ENCODE measurements at regions not wholly inside any gene's neighbourhood (a gene's known extent, or its start where the extent isn't known, plus 50 kb on each side); places are given as distances from the start of the nearest gene placed in this dataset.

DNA sequence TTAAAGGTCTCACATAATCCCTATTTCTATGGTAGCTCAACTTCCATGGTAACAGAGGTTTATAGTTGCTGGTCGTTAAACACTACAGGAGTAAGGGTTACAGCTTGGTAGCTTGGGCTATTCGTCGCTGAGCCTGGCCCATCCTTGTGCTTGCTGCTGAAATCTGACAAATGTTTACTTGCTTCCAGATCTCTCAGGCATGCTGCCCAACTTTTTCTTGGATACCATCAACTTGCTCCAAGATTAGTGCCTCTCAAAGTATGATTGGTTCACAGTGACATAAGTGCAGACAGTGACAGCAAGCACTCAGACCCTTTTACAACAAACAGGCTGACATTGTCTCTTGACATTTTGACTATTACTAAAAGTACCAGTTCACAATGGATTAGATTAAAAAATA lies 231.8 kb downstream of the KCNS3 start:
- H3K36me3 ChIP-seq (ENCODE audit: control insufficient read depth, insufficient read depth, low read length) = no peaks in the 10 kb centered on the region
- no peaks in the 10 kb centered on the region for H3K27me3 ChIP-seq (ENCODE audit: control insufficient read depth, insufficient read depth, low read length)
- no peak for DNase-seq (ENCODE audit: low read depth)
- H3K4me3 ChIP-seq (ENCODE audit: low read depth, low read length) = no peak overlapping the region
- TF ChIP-seq CTCF (IDR thresholded peaks at IDR 0.05; ENCODE audit: insufficient read depth, low read length, poor library complexity, severe bottlenecking) = no peak

DNA sequence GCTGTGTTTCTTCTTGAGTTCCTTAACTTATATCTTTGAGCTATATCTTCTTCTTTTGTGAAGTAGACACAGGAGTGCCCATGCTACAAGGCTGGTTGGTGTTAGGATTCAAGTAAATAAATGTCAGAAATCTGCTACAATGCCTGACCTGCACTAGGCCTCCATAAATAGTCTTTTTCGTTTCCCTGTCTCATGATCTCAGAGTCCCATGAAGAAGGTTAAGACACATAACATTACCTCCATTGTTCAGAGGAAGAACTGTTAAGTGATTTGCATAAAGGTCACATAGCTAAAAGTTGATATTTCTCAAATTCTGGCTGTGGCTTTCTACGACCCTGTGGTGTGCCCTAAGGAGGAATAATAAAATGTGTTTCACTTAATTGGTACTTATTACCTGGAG lies 228.4 kb downstream of the KCNS3 start:
- H3K36me3 ChIP-seq (ENCODE audit: control insufficient read depth, insufficient read depth, low read length) = no peaks in the 10 kb centered on the region
- H3K4me3 ChIP-seq (ENCODE audit: low read depth, low read length) = no peak overlapping the region
- no peak for TF ChIP-seq CTCF (IDR thresholded peaks at IDR 0.05; ENCODE audit: insufficient read depth, low read length, poor library complexity, severe bottlenecking)
- no peaks in the 10 kb centered on the region for H3K27me3 ChIP-seq (ENCODE audit: control insufficient read depth, insufficient read depth, low read length)
- DNase-seq (ENCODE audit: low read depth) = no peak

DNA sequence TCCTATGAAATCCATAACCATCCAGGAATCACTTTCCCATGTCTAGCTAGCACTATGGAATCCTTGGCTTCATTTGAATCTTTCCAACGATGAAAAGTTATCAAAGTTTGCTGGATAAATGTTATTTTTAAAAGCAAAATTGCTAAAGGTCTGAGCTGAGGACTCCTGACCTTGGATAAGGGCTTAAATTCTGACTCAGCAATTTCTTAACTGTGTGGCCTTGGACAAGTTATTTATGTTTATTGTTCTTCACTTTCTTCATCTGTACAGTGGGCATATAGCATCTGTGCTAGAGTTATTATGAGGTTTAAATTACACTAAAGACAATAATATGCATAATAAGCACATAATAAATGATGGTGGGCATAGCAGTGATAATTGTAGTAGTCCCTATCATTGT lies 227.5 kb downstream of the KCNS3 start:
- H3K4me3 ChIP-seq (ENCODE audit: low read depth, low read length) = no peak overlapping the region

GRCh38 chr2:18104595-18105224 lies 226.2 kb downstream of the KCNS3 start:
- Histone ChIP-seq H3K4me3 (ENCODE audit: low read depth, low read length) (no peak overlapping the region), H3K27me3 (ENCODE audit: control insufficient read depth, insufficient read depth, low read length) (no peaks in the 10 kb centered on the region), H3K36me3 (ENCODE audit: control insufficient read depth, insufficient read depth, low read length) (no peaks in the 10 kb centered on the region)
- TF ChIP-seq CTCF (IDR thresholded peaks at IDR 0.05; ENCODE audit: insufficient read depth, low read length, poor library complexity, severe bottlenecking) = no peak
- DNase-seq (ENCODE audit: low read depth) = no peak

More for the DNA sequence above, 227.5 kb downstream of the KCNS3 start:
- Histone ChIP-seq H3K27me3 (ENCODE audit: control insufficient read depth, insufficient read depth, low read length) (no peaks in the 10 kb centered on the region), H3K36me3 (ENCODE audit: control insufficient read depth, insufficient read depth, low read length) (no peaks in the 10 kb centered on the region)
- DNase-seq (ENCODE audit: low read depth) = no peak
- no peak for TF ChIP-seq CTCF (IDR thresholded peaks at IDR 0.05; ENCODE audit: insufficient read depth, low read length, poor library complexity, severe bottlenecking)

- H3K36me3 ChIP-seq (ENCODE audit: control insufficient read depth, insufficient read depth, low read length) = no peaks in the 10 kb centered on the region
- no peak for DNase-seq (ENCODE audit: low read depth)
- TF ChIP-seq CTCF (IDR thresholded peaks at IDR 0.05; ENCODE audit: insufficient read depth, low read length, poor library complexity, severe bottlenecking) = no peak
- H3K4me3 ChIP-seq (ENCODE audit: low read depth, low read length) = no peak overlapping the region
- H3K27me3 ChIP-seq (ENCODE audit: control insufficient read depth, insufficient read depth, low read length) = no peaks in the 10 kb centered on the region
Measured at GRCh38 chr2:18096836-18097405, 218.5 kb downstream of the KCNS3 start.

- Histone ChIP-seq H3K36me3 (ENCODE audit: control insufficient read depth, insufficient read depth, low read length) (no peaks in the 10 kb centered on the region), H3K4me3 (ENCODE audit: low read depth, low read length) (no peak overlapping the region), H3K27me3 (ENCODE audit: control insufficient read depth, insufficient read depth, low read length) (no peaks in the 10 kb centered on the region)
- no peak for DNase-seq (ENCODE audit: low read depth)
- no peak for TF ChIP-seq CTCF (IDR thresholded peaks at IDR 0.05; ENCODE audit: insufficient read depth, low read length, poor library complexity, severe bottlenecking)
Measured at GRCh38 chr2:18094277-18094676, 215.8 kb downstream of the KCNS3 start.
